CD4-positive, alpha-beta memory T cell (primary cell): ENCODE measurements at regions not wholly inside any gene's neighbourhood (a gene's known extent, or its start where the extent isn't known, plus 50 kb on each side); places are given as distances from the start of the nearest gene placed in this dataset.

Experiments used
- CTCF ChIA-PET: fragments of 350-600 bp; sonication (Branson Sonifier 250); formaldehyde crosslinking; loops from one replicate; lab custom pipeline; 2021; ENCODE audit warnings: inconsistent platforms; ENCODE audit not compliant: partially characterized antibody; lab: Charles Lee
- POLR2A ChIA-PET: fragments of 350-600 bp; sonication (Branson Sonifier 250); formaldehyde crosslinking; loops from one replicate; lab custom pipeline; 2021; ENCODE audit not compliant: partially characterized antibody; lab: Charles Lee
- DNase-seq, 5 donors: peaks; one replicate each; pipeline versions ENCODE4 v3.0.0 to v3.0.0-alpha.2; 2020 to 2022; ENCODE audit warnings: mixed read lengths in 1 of 5
- H3K27ac ChIP-seq: one replicate; pipeline ENCODE4 v1.7.0; 2013; ENCODE audit warnings: low read depth, low read length
- H3K27me3 ChIP-seq: 2 replicates; pipeline ENCODE4 v1.7.0; 2013; ENCODE audit warnings: mild to moderate bottlenecking, low read length, moderate library complexity; ENCODE audit not compliant: insufficient read depth
- H3K36me3 ChIP-seq: 2 replicates; pipeline ENCODE4 v1.7.0; 2013; ENCODE audit warnings: mild to moderate bottlenecking, low read length, moderate library complexity; ENCODE audit not compliant: insufficient read depth
- H3K4me1 ChIP-seq: 2 replicates; pipeline ENCODE4 v1.7.0; 2013; ENCODE audit warnings: mild to moderate bottlenecking, low read length, moderate library complexity; ENCODE audit not compliant: insufficient read depth
- H3K4me3 ChIP-seq, 2 donors: one replicate each; pipeline ENCODE4 v1.7.0; 2013; ENCODE audit warnings: low read length in 2 of 2, mild to moderate bottlenecking in 1 of 2
- H3K9me3 ChIP-seq, 2 donors: one replicate each; pipeline ENCODE4 v1.7.0; 2013; ENCODE audit warnings: low read length in 2 of 2, control low read depth in 1 of 2; ENCODE audit not compliant: control insufficient read depth in 1 of 2
- H3K27ac Mint-ChIP-seq, 7 donors: one replicate each; pipeline ENCODE4 v1.8.0; 2020 to 2021; ENCODE audit warnings: mixed read lengths in 7 of 7, mild to moderate bottlenecking in 6 of 7, inconsistent platforms in 3 of 7, moderate library complexity in 3 of 7
- H3K27me3 Mint-ChIP-seq, 2 donors: one replicate each; pipeline ENCODE4 v1.8.0; 2020 to 2021; ENCODE audit warnings: mixed read lengths in 2 of 2
- H3K36me3 Mint-ChIP-seq, 2 donors: one replicate each; pipeline ENCODE4 v1.8.0; 2020 to 2021; ENCODE audit warnings: mixed read lengths in 2 of 2, inconsistent platforms in 1 of 2, mild to moderate bottlenecking in 1 of 2
- H3K4me1 Mint-ChIP-seq, 4 donors: one replicate each; pipeline ENCODE4 v1.8.0; 2020 to 2021; ENCODE audit warnings: mixed read lengths in 4 of 4, mild to moderate bottlenecking in 1 of 4
- H3K4me3 Mint-ChIP-seq, 8 donors: one replicate each; pipeline ENCODE4 v1.8.0; 2020 to 2021; ENCODE audit warnings: mixed read lengths in 8 of 8, mild to moderate bottlenecking in 7 of 8, moderate library complexity in 6 of 8, inconsistent platforms in 3 of 8
- H3K9me3 Mint-ChIP-seq, 8 donors: one replicate each; pipeline ENCODE4 v1.8.0; 2020 to 2021; ENCODE audit warnings: mixed read lengths in 8 of 8, mild to moderate bottlenecking in 5 of 8, inconsistent platforms in 3 of 8, moderate library complexity in 1 of 8
- intact Hi-C: fragments of 100-400 bp; cut with micrococcal nuclease; formaldehyde crosslinking; loops from one replicate; pipeline ENCODE4 v1.15.1; 2023

- DNase-seq: no peak
- no peaks in the 10 kb centered on the region for H3K9me3 ChIP-seq
- no peak overlapping the region for H3K4me3 ChIP-seq
- intact Hi-C loops: no loop called here
- Mint-ChIP-seq H3K4me1 (no peaks in the 10 kb centered on the region), H3K36me3 (no peaks in the 10 kb centered on the region), H3K4me3 (no peak overlapping the region), H3K27ac (no peak overlapping the region), H3K9me3 (peaks cover 0 to 20% (median 3%) of the 10 kb centered on the region in 8 donors), H3K27me3 (no peaks in the 10 kb centered on the region)
- H3K27ac ChIP-seq: no peak overlapping the region
- no peaks in the 10 kb centered on the region for H3K36me3 ChIP-seq
- ChIA-PET CTCF (no interaction called here), POLR2A (no interaction called here)
- H3K27me3 ChIP-seq: no peaks in the 10 kb centered on the region
- no peaks in the 10 kb centered on the region for H3K4me1 ChIP-seq
Observed at GRCh38 chr4:179615704-179616103, 2173.5 kb upstream of the AGA start.

- Histone ChIP-seq H3K9me3 (no peaks in the 10 kb centered on the region), H3K4me1 (no peaks in the 10 kb centered on the region), H3K4me3 (no peak overlapping the region), H3K36me3 (no peaks in the 10 kb centered on the region), H3K27ac (no peak overlapping the region), H3K27me3 (no peaks in the 10 kb centered on the region)
- Mint-ChIP-seq H3K4me1 (no peaks in the 10 kb centered on the region), H3K36me3 (no peaks in the 10 kb centered on the region), H3K27me3 (no peaks in the 10 kb centered on the region), H3K27ac (no peak overlapping the region), H3K9me3 (peaks cover 0 to 4% (median 2%) of the 10 kb centered on the region in 8 donors), H3K4me3 (no peak overlapping the region)
- intact Hi-C loops: no loop called here
- CTCF ChIA-PET: no interaction called here
- POLR2A ChIA-PET: no interaction called here
- no peak for DNase-seq
Observed at GRCh38 chr4:179618966-179619365, 2176.7 kb upstream of the AGA start.

- no peaks in the 10 kb centered on the region for H3K36me3 Mint-ChIP-seq
Observed at GRCh38 chr4:179624768-179625181, 2182.5 kb upstream of the AGA start.

GRCh38 chr4:179625406-179625805 lies 2183.2 kb upstream of the AGA start:
- H3K27me3 ChIP-seq: no peaks in the 10 kb centered on the region
- no peaks in the 10 kb centered on the region for H3K36me3 ChIP-seq
- CTCF ChIA-PET: no interaction called here
- POLR2A ChIA-PET: no interaction called here
- no peak overlapping the region for H3K4me3 ChIP-seq
- Mint-ChIP-seq H3K4me3 (no peak overlapping the region), H3K36me3 (no peaks in the 10 kb centered on the region), H3K4me1 (no peaks in the 10 kb centered on the region), H3K27me3 (no peaks in the 10 kb centered on the region), H3K9me3 (peaks cover 0 to 4% (median 0%) of the 10 kb centered on the region in 8 donors), H3K27ac (no peak overlapping the region)
- no peak overlapping the region for H3K27ac ChIP-seq
- no peak for DNase-seq
- intact Hi-C loops: no loop called here
- H3K4me1 ChIP-seq: no peaks in the 10 kb centered on the region
- H3K9me3 ChIP-seq: no peaks in the 10 kb centered on the region

More at GRCh38 chr4:179624768-179625181, 2182.5 kb upstream of the AGA start:
- CTCF ChIA-PET: no interaction called here
- Mint-ChIP-seq H3K4me1 (no peaks in the 10 kb centered on the region), H3K27me3 (no peaks in the 10 kb centered on the region), H3K27ac (no peak overlapping the region), H3K4me3 (no peak overlapping the region), H3K9me3 (peaks cover 0 to 4% (median 0%) of the 10 kb centered on the region in 8 donors)
- intact Hi-C loops: no loop called here
- Histone ChIP-seq H3K4me1 (no peaks in the 10 kb centered on the region), H3K4me3 (no peak overlapping the region), H3K27ac (no peak overlapping the region), H3K36me3 (no peaks in the 10 kb centered on the region), H3K9me3 (no peaks in the 10 kb centered on the region), H3K27me3 (no peaks in the 10 kb centered on the region)
- POLR2A ChIA-PET: no interaction called here
- no peak for DNase-seq

- CTCF ChIA-PET: no interaction called here
- no peaks in the 10 kb centered on the region for H3K36me3 ChIP-seq
Observed at GRCh38 chr4:179626687-179627086, 2184.4 kb upstream of the AGA start.

GRCh38 chr4:179631321-179631720 lies 2189.1 kb upstream of the AGA start:
- intact Hi-C loops: no loop called here
- Mint-ChIP-seq H3K27me3 (no peaks in the 10 kb centered on the region), H3K4me1 (no peaks in the 10 kb centered on the region), H3K9me3 (peaks cover 0 to 6% (median 2%) of the 10 kb centered on the region in 8 donors), H3K36me3 (no peaks in the 10 kb centered on the region), H3K27ac (no peak overlapping the region), H3K4me3 (no peak overlapping the region)
- ChIA-PET CTCF (no interaction called here), POLR2A (no interaction called here)
- Histone ChIP-seq H3K27ac (no peak overlapping the region), H3K4me1 (no peaks in the 10 kb centered on the region), H3K27me3 (no peaks in the 10 kb centered on the region), H3K4me3 (no peak overlapping the region), H3K36me3 (no peaks in the 10 kb centered on the region), H3K9me3 (no peaks in the 10 kb centered on the region)
- no peak for DNase-seq

More at GRCh38 chr4:179626687-179627086, 2184.4 kb upstream of the AGA start:
- H3K4me1 ChIP-seq: no peaks in the 10 kb centered on the region
- intact Hi-C loops: no loop called here
- Mint-ChIP-seq H3K27ac (no peak overlapping the region), H3K4me1 (no peaks in the 10 kb centered on the region), H3K36me3 (no peaks in the 10 kb centered on the region), H3K9me3 (peaks cover 0 to 4% (median 0%) of the 10 kb centered on the region in 8 donors), H3K27me3 (no peaks in the 10 kb centered on the region), H3K4me3 (no peak overlapping the region)
- H3K27ac ChIP-seq: no peak overlapping the region
- no peak for DNase-seq
- H3K9me3 ChIP-seq: no peaks in the 10 kb centered on the region
- POLR2A ChIA-PET: no interaction called here
- no peaks in the 10 kb centered on the region for H3K27me3 ChIP-seq
- H3K4me3 ChIP-seq: no peak overlapping the region

- no peaks in the 10 kb centered on the region for H3K9me3 ChIP-seq
- DNase-seq: no peak
- no peak overlapping the region for H3K4me3 ChIP-seq
- CTCF ChIA-PET: no interaction called here
- no peaks in the 10 kb centered on the region for H3K27me3 Mint-ChIP-seq
- intact Hi-C loops: no loop called here
- H3K36me3 ChIP-seq: no peaks in the 10 kb centered on the region
- no peaks in the 10 kb centered on the region for H3K4me1 Mint-ChIP-seq
- no peak overlapping the region for H3K27ac Mint-ChIP-seq
- H3K9me3 Mint-ChIP-seq: peaks cover 0 to 5% (median 3%) of the 10 kb centered on the region in 8 donors
- no peak overlapping the region for H3K4me3 Mint-ChIP-seq
- H3K36me3 Mint-ChIP-seq: no peaks in the 10 kb centered on the region
- POLR2A ChIA-PET: no interaction called here
- no peaks in the 10 kb centered on the region for H3K4me1 ChIP-seq
- no peak overlapping the region for H3K27ac ChIP-seq
- no peaks in the 10 kb centered on the region for H3K27me3 ChIP-seq
Observed at GRCh38 chr4:179634862-179635261, 2192.6 kb upstream of the AGA start.

GRCh38 chr4:179662522-179662921 lies 2220.3 kb upstream of the AGA start:
- no peaks in the 10 kb centered on the region for H3K4me1 Mint-ChIP-seq
- ChIA-PET POLR2A (no interaction called here), CTCF (no interaction called here)
- peaks cover 0 to 8% of the 10 kb centered on the region in 2 donors for H3K9me3 ChIP-seq
- no peaks in the 10 kb centered on the region for H3K27me3 Mint-ChIP-seq
- DNase-seq: no peak
- H3K27ac Mint-ChIP-seq: no peak overlapping the region
- H3K4me3 ChIP-seq: no peak overlapping the region
- no peak overlapping the region for H3K27ac ChIP-seq
- no peaks in the 10 kb centered on the region for H3K27me3 ChIP-seq
- intact Hi-C loops: no loop called here
- no peaks in the 10 kb centered on the region for H3K36me3 Mint-ChIP-seq
- H3K36me3 ChIP-seq: no peaks in the 10 kb centered on the region
- H3K9me3 Mint-ChIP-seq: peaks cover 4 to 26% (median 13%) of the 10 kb centered on the region in 8 donors
- H3K4me3 Mint-ChIP-seq: no peak overlapping the region
- no peaks in the 10 kb centered on the region for H3K4me1 ChIP-seq
